Esophagus muscularis mucosa (tissue), 4 donors: ENCODE measurements at regions not wholly inside any gene's neighbourhood (a gene's known extent, or its start where the extent isn't known, plus 50 kb on each side); places are given as distances from the start of the nearest gene placed in this dataset.

Experiments
- EP300 ChIP-seq: sonication (generic); formaldehyde crosslinking; IDR thresholded peaks from one replicate; pipeline ENCODE4 v1.6.1; 2017; ENCODE audit warnings: antibody characterized with exemption
- POLR2A ChIP-seq: fragments of 450-650 bp; IDR thresholded peaks from one replicate; pipeline ENCODE4 v1.6.1; 2017; ENCODE audit warnings: antibody characterized with exemption, moderate library complexity, mild to moderate bottlenecking, low read depth
- TF ChIP-seq, protein P1 (sequence below), 3 experiments: fragments of 200-600 bp in 2 of 3; fragments of 450-650 bp in 1 of 3; sonication (generic) in 2 of 3; IDR thresholded peaks; one replicate each; pipeline ENCODE4 v1.5.1; 2017 to 2019; ENCODE audit warnings: antibody characterized with exemption in 3 of 3, mild to moderate bottlenecking in 2 of 3, moderate library complexity in 1 of 3

GRCh38 chr2:194491409-194492115 lies 1165.5 kb upstream of the SLC39A10 start:
- TF ChIP-seq EP300 (no peak), POLR2A (no peak)
- TF ChIP-seq, protein P1, sequence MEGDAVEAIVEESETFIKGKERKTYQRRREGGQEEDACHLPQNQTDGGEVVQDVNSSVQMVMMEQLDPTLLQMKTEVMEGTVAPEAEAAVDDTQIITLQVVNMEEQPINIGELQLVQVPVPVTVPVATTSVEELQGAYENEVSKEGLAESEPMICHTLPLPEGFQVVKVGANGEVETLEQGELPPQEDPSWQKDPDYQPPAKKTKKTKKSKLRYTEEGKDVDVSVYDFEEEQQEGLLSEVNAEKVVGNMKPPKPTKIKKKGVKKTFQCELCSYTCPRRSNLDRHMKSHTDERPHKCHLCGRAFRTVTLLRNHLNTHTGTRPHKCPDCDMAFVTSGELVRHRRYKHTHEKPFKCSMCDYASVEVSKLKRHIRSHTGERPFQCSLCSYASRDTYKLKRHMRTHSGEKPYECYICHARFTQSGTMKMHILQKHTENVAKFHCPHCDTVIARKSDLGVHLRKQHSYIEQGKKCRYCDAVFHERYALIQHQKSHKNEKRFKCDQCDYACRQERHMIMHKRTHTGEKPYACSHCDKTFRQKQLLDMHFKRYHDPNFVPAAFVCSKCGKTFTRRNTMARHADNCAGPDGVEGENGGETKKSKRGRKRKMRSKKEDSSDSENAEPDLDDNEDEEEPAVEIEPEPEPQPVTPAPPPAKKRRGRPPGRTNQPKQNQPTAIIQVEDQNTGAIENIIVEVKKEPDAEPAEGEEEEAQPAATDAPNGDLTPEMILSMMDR (IDR thresholded peaks at IDR 0.05) = no peak
